Glutamatergic neuron (in vitro differentiated cells): ENCODE measurements at regions not wholly inside any gene's neighbourhood (a gene's known extent, or its start where the extent isn't known, plus 50 kb on each side); places are given as distances from the start of the nearest gene placed in this dataset.

Experiments
- DNase-seq: peaks from one replicate; pipeline ENCODE4 v3.0.0; 2022
- H3K27ac Mint-ChIP-seq: one replicate; pipeline ENCODE4 v1.8.0; 2020; ENCODE audit warnings: mild to moderate bottlenecking, mixed read lengths, inconsistent platforms; ENCODE audit not compliant: unreplicated experiment
- H3K27me3 Mint-ChIP-seq: one replicate; pipeline ENCODE4 v1.8.0; 2020; ENCODE audit warnings: mild to moderate bottlenecking, moderate library complexity, mixed read lengths, inconsistent platforms; ENCODE audit not compliant: unreplicated experiment
- H3K36me3 Mint-ChIP-seq: one replicate; pipeline ENCODE4 v1.8.0; 2020; ENCODE audit warnings: mild to moderate bottlenecking, mixed read lengths, inconsistent platforms; ENCODE audit not compliant: unreplicated experiment
- H3K4me1 Mint-ChIP-seq: one replicate; pipeline ENCODE4 v1.8.0; 2020; ENCODE audit warnings: mild to moderate bottlenecking, low read depth, mixed read lengths, inconsistent platforms; ENCODE audit not compliant: unreplicated experiment
- H3K4me3 Mint-ChIP-seq: one replicate; pipeline ENCODE4 v1.8.0; 2020; ENCODE audit warnings: mild to moderate bottlenecking, mixed read lengths, inconsistent platforms; ENCODE audit not compliant: unreplicated experiment
- H3K9me3 Mint-ChIP-seq: one replicate; pipeline ENCODE4 v1.8.0; 2020; ENCODE audit warnings: mild to moderate bottlenecking, moderate library complexity, mixed read lengths, inconsistent platforms; ENCODE audit not compliant: unreplicated experiment
- TF ChIP-seq, protein P1 (sequence below): fragments of 200-600 bp; sonication (generic); IDR thresholded peaks from one replicate; pipeline ENCODE4 v1.5.0; 2021; ENCODE audit not compliant: partially characterized antibody, unreplicated experiment

DNA sequence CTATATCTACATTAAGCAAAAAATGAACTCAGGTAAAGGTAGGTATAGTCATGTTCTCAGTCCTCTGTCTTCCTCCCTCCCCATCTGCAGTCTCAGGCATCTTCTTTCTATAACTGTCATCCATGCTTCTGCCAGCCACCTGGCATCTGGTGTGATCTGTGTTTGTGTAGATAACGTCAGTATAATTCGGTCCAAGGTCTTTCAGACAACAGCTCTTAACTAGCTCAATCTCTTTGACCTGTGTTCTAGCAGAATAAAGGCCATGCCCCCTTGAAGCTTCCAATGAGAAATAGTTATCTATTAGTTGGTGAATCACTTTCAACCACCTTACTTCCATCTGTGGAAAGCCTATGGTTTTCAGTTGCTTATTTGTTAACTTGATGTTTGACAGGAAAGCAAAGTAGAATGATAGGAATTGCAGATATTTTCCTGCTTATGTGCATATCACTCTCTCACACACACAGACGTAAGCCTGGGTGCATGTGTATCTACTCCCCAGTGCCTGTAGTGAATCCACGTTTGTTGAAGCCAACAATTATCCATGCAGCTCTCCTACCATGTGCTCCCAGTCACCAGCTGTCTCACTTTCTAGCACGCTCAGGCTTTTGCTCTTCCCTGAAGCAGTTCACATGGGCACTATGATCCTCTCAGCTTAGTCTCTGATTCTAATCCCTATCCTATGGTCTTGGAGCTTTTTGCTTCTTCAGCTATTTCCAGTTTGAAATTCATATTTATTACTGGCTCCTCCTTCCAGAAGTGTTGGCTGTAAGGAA is 433.7 kb upstream of the MANEA start:
- no peaks in the 10 kb centered on the region for H3K36me3 Mint-ChIP-seq
- peaks cover 3% of the 10 kb centered on the region for H3K27me3 Mint-ChIP-seq
- peak; percentile 24 for DNase-seq
- TF ChIP-seq, protein P1, sequence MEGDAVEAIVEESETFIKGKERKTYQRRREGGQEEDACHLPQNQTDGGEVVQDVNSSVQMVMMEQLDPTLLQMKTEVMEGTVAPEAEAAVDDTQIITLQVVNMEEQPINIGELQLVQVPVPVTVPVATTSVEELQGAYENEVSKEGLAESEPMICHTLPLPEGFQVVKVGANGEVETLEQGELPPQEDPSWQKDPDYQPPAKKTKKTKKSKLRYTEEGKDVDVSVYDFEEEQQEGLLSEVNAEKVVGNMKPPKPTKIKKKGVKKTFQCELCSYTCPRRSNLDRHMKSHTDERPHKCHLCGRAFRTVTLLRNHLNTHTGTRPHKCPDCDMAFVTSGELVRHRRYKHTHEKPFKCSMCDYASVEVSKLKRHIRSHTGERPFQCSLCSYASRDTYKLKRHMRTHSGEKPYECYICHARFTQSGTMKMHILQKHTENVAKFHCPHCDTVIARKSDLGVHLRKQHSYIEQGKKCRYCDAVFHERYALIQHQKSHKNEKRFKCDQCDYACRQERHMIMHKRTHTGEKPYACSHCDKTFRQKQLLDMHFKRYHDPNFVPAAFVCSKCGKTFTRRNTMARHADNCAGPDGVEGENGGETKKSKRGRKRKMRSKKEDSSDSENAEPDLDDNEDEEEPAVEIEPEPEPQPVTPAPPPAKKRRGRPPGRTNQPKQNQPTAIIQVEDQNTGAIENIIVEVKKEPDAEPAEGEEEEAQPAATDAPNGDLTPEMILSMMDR = no peak
- H3K4me1 Mint-ChIP-seq = peaks cover 18% of the 10 kb centered on the region
- peak overlapping the region; percentile 22 for H3K4me3 Mint-ChIP-seq
- peak overlapping the region; percentile 83 for H3K27ac Mint-ChIP-seq
- H3K9me3 Mint-ChIP-seq = peaks cover 2% of the 10 kb centered on the region

- Mint-ChIP-seq H3K4me1 (peaks cover 18% of the 10 kb centered on the region), H3K27ac (no peak overlapping the region), H3K27me3 (peaks cover 3% of the 10 kb centered on the region)
Measured at GRCh38 chr6:95145457-95145856, 431.9 kb upstream of the MANEA start.

GRCh38 chr6:95159557-95159956 is 417.8 kb upstream of the MANEA start:
- H3K36me3 Mint-ChIP-seq = no peaks in the 10 kb centered on the region
- no peak overlapping the region for H3K4me3 Mint-ChIP-seq

More at GRCh38 chr6:95145457-95145856, 431.9 kb upstream of the MANEA start:
- Mint-ChIP-seq H3K4me3 (no peak overlapping the region), H3K9me3 (peaks cover 2% of the 10 kb centered on the region), H3K36me3 (no peaks in the 10 kb centered on the region)
- DNase-seq = no peak
- TF ChIP-seq, protein P1 = no peak

GRCh38 chr6:95169775-95170174 is 407.6 kb upstream of the MANEA start:
- TF ChIP-seq, protein P1 = no peak
- no peaks in the 10 kb centered on the region for H3K4me1 Mint-ChIP-seq
- no peak for DNase-seq
- no peak overlapping the region for H3K4me3 Mint-ChIP-seq
- H3K9me3 Mint-ChIP-seq = no peaks in the 10 kb centered on the region
- no peak overlapping the region for H3K27ac Mint-ChIP-seq
- no peaks in the 10 kb centered on the region for H3K36me3 Mint-ChIP-seq
- H3K27me3 Mint-ChIP-seq = no peaks in the 10 kb centered on the region

More at GRCh38 chr6:95159557-95159956, 417.8 kb upstream of the MANEA start:
- no peaks in the 10 kb centered on the region for H3K27me3 Mint-ChIP-seq
- H3K4me1 Mint-ChIP-seq = no peaks in the 10 kb centered on the region
- no peak overlapping the region for H3K27ac Mint-ChIP-seq
- TF ChIP-seq, protein P1 = no peak
- no peak for DNase-seq
- peaks cover 2% of the 10 kb centered on the region for H3K9me3 Mint-ChIP-seq

GRCh38 chr6:95175927-95176675 is 401.2 kb upstream of the MANEA start:
- Mint-ChIP-seq H3K9me3 (no peaks in the 10 kb centered on the region), H3K36me3 (no peaks in the 10 kb centered on the region), H3K27me3 (no peaks in the 10 kb centered on the region), H3K27ac (no peak overlapping the region), H3K4me3 (no peak overlapping the region), H3K4me1 (no peaks in the 10 kb centered on the region)
- TF ChIP-seq, protein P1 = no peak
- DNase-seq = no peak
